ENCODE measurements at regions not wholly inside any gene's neighbourhood (a gene's known extent, or its start where the extent isn't known, plus 50 kb on each side); places are given as distances from the start of the nearest gene placed in this dataset.

GRCh38 chr15:38647683-38648082, 83.1 kb upstream of the RASGRP1 start:
- peak in 1 of 2 donors; percentile 3 for DNase-seq (ENCODE audit: low read depth in 2 of 2)

- no peak for DNase-seq (ENCODE audit: low read depth in 2 of 2)
Observed at GRCh38 chr15:38648121-38648843, 83.7 kb upstream of the RASGRP1 start.

DNA sequence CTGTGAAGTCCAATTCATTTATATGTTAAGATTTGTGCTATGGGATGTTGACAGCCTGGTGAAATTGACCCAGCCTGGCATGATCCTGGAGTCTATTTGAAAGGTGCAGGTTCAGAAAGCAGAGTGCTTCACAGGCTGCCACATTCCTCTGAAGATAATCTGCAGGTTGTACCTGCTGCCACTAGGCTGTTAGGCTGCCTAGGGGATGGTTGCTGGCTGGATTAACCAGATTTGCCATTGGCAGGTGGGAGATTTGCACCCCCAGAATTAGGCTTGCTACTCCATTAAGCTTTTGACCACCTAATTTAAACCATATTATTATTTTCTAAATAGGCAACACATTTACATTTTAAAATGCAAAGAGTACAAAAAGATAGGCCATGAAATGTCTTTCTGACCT, 85.8 kb upstream of the RASGRP1 start:
- DNase-seq (ENCODE audit: low read depth in 2 of 2), result no peak

DNA sequence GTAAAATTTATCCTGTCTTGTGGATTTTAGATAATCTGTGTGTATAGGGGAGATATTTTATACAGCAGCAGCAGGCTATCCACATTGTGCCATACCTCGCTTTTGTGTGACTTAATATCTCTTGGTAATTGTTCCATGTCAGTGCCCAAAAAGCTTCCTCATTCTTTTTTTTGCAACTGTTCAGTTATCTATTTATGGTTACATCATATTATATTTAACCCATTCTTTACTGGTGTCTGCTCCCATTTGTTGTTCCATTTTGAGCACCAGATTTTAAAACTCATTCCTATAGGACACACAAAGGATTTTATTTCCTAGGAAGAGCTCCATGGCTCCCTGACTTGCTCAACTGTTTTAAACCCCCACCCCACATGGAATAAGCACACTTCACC, 86.3 kb upstream of the RASGRP1 start:
- DNase-seq (ENCODE audit: low read depth in 2 of 2), result no peak

GRCh38 chr15:38651328-38652038, 86.9 kb upstream of the RASGRP1 start:
- DNase-seq (ENCODE audit: low read depth in 2 of 2), result no peak

- no peak for DNase-seq (ENCODE audit: low read depth in 2 of 2)
Observed at GRCh38 chr15:38652183-38652794, 87.7 kb upstream of the RASGRP1 start.

DNA sequence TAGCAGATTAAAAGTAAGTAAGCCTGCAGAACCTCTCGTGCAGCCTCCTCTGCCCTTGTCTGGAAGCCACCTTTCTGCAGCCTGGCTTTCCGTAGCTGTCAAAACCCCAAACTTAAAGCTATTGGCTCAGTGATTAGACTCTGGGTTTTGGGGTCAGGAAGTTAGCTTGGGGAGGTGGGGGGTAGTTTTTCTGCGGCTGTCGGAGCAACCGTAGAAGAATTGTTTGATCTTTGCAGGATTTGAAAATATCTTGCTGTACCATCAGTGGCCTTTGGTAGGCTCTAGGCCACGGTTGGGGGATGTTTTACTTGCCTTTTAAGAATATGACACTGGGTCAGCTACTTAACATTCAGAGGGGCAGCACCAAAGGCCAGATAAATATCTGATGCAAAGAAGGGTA, 88.4 kb upstream of the RASGRP1 start:
- no peak for DNase-seq (ENCODE audit: low read depth in 2 of 2)

- DNase-seq (ENCODE audit: low read depth in 2 of 2), result no peak
Observed at GRCh38 chr15:38658431-38658830, 93.8 kb upstream of the RASGRP1 start.

GRCh38 chr15:38660738-38661137, 96.1 kb upstream of the RASGRP1 start:
- no peak for DNase-seq (ENCODE audit: low read depth in 2 of 2)

- no peak for DNase-seq (ENCODE audit: low read depth in 2 of 2)
Observed at GRCh38 chr15:38662033-38662802, 97.6 kb upstream of the RASGRP1 start.

DNA sequence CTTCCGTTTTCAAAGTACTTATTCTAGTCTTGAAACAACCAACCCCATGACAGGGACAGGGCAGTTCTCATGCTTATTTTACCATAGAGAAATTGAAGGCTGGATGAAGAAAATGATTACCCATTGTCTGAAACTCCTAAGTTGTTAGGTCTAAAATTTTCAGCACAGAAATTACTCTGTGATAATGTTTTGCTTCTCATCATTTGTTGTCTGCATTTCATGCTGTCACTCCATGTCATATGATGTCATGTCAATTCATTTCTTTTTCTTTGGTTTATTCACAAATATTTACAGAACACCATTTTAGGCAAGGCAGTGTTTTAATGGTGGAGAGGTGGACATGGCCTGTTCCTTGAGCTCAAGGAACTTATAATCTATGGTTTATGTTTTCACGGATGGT, 98.2 kb upstream of the RASGRP1 start:
- DNase-seq (ENCODE audit: low read depth in 2 of 2), result no peak

- DNase-seq (ENCODE audit: low read depth in 2 of 2), result no peak
Observed at GRCh38 chr15:38665586-38666305, 101.1 kb upstream of the RASGRP1 start.

DNA sequence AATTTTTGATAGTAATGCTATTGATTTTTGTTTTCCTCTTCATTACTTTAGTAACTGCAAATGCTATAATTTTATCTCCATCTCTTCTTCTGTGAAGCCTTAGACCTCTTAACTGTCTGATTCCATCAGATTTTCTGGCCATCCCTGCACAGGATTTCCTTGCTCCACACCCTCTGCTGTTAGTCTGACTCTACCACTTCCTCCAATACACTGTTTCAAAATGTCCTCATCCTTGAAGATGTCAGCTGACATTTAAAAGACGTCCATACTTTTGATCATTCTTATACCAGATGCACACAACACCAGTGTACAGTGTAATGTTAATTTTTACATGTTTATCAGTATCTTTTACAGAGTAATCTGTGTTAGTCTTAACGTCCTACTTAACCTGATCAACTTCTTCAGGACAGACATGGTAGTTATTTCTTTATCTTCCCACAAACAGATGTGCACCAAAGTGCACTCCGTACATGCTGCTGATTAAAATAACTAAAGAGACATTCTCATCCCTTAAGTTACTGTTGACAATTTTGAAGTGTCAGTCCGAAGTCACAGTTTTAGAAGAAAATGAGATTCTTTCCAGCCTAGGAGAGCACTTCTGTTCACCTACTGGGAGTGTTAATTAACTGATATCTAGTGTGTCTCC, 102.4 kb upstream of the RASGRP1 start:
- no peak for DNase-seq (ENCODE audit: low read depth in 2 of 2)

DNA sequence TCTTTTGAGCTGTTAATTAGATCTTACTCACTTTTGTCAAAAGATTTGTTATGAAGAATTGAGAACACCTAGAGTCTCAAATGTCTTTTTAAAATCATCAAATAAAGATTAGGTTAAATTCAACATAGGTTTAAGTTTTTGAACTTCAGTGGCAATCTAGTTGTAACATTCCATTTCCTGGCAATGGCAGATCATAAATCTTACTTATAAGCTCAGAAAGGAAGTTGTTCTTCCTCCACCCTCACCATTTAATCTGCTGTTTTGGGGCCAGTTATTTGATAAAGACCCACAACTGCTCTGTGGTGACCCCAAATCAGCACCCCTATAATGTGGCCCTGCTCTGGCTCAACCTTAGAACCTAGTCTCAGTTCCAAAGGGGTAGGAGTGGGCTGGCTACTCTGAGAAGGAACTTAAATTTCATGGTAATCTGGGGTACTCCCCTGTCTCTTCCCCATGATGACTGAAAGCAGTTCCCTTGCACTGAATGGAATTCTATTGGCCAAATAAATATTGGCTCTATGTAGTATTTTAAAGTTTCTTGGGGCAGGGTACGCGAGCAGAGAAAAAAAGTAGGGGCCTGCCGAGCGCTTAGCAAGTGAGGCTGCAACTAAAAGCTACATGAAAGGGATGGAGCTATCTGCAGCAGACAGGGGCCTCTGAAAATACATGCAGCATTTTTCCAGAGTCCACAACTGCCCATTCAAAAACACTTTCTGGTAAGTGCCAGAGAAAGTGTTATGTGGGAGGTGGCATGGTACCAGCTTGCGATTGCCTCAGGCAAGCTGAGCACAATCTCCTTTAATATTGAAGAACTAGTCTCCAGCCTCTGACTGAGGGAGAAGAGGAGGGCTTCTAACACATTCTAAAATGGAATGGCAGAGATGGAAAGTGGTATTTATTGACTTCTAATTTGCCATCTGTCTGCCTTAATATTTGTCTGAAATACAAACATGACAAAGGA, 103.6 kb upstream of the RASGRP1 start:
- DNase-seq (ENCODE audit: low read depth in 2 of 2), result peak in 1 of 2 donors; percentile 2

- DNase-seq (ENCODE audit: low read depth in 2 of 2), result no peak
Observed at GRCh38 chr15:38668898-38669391, 104.3 kb upstream of the RASGRP1 start.

GRCh38 chr15:38670128-38671005, 105.8 kb upstream of the RASGRP1 start:
- DNase-seq (ENCODE audit: low read depth in 2 of 2), result no peak

- DNase-seq (ENCODE audit: low read depth in 2 of 2), result no peak
Observed at GRCh38 chr15:38671006-38671387, 106.4 kb upstream of the RASGRP1 start.

DNA sequence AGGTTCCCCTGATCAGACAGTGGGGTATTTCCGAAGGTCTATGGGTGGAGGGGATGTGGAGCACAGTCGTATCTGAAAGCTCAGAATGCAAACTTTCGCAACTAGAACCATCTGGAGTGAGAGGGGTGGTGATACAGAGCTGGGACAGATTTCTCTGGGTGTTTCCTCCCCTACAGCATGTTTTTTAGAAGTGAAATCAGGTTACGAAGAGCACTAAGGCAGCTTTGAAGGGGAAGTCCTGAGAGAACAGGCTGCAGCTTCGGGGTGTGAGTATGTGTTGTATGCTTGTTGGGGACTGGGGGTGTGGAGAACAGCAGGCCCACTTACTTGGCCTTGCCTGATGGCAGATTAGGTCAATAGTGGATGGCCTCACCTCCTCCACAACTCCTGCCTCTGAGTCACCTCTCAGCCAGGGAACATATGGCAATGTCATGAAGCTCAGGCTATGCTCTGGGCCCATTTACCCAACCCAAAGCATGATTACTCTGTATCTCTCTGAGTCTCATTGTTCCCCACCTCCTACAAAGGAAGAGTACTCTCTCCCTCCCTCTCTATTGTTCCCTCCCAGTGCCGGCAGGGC, 107.2 kb upstream of the RASGRP1 start:
- no peak for DNase-seq (ENCODE audit: low read depth in 2 of 2)

Measured in dermis microvascular lymphatic vessel endothelial cell (primary cell).